Fibroblast of villous mesenchyme (primary cell): ENCODE measurements at regions not wholly inside any gene's neighbourhood (a gene's known extent, or its start where the extent isn't known, plus 50 kb on each side); places are given as distances from the start of the nearest gene placed in this dataset.
"Not testable (repeated sequence)": the region's sequence is repeated elsewhere in the genome, so short reads cannot be mapped to it uniquely, and the experiment has no call there.

ENCODE experiments used
- DNase-seq: peaks from one replicate; pipeline ENCODE4 v3.0.0-alpha.2; 2010; ENCODE audit warnings: low read depth
- H3K4me3 ChIP-seq: 2 replicates; pipeline ENCODE4 v1.5.1; 2011; ENCODE audit warnings: low read depth, mild to moderate bottlenecking, low read length
- TF ChIP-seq, protein P1 (sequence below): IDR thresholded peaks from 2 replicates; pipeline ENCODE4 v1.5.1; 2012; ENCODE audit warnings: low read depth, mild to moderate bottlenecking, low read length; ENCODE audit not compliant: insufficient read depth

DNA sequence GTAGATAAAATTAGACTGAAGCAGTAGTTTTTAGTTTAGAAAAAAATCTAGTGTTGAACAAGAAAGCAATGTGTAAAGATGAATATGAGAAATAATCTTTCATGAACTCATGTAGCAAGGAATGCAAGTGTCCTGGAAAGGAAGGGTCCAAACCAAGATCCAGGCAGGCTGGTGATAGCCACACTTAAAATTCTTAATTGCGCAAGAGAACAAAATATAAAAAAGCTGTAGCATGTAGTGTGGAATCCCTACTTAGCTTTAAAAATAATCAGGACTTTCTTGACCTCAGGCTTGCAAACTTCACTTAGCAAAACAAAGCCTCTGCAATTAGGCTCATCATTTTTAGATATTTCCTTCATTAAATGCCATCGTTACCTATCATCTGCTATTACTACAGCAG lies 2186.1 kb upstream of the RAG2 start:
- no peak for DNase-seq
- TF ChIP-seq, protein P1, sequence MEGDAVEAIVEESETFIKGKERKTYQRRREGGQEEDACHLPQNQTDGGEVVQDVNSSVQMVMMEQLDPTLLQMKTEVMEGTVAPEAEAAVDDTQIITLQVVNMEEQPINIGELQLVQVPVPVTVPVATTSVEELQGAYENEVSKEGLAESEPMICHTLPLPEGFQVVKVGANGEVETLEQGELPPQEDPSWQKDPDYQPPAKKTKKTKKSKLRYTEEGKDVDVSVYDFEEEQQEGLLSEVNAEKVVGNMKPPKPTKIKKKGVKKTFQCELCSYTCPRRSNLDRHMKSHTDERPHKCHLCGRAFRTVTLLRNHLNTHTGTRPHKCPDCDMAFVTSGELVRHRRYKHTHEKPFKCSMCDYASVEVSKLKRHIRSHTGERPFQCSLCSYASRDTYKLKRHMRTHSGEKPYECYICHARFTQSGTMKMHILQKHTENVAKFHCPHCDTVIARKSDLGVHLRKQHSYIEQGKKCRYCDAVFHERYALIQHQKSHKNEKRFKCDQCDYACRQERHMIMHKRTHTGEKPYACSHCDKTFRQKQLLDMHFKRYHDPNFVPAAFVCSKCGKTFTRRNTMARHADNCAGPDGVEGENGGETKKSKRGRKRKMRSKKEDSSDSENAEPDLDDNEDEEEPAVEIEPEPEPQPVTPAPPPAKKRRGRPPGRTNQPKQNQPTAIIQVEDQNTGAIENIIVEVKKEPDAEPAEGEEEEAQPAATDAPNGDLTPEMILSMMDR, result no peak
- no peak overlapping the region for H3K4me3 ChIP-seq

DNA sequence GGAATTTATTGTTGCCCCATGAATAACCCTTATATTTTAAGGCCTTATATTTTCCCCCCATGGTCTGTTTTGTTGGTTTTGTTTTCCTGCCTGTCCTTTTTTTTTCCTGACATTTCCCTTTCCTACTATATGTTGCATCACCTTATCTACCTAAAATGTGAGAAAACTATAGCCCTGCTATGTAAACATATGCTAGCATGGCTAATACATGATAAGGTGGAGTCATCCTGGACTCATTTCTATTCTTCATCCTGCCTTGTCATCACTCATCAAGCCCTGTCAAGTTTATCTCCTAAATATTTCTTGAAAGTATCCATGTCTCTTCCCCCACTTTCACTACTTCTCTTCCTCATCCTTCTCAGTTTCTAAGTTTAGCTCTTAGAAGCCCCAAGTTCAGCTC lies 2168.8 kb upstream of the RAG2 start:
- no peak for DNase-seq
- H3K4me3 ChIP-seq, result no peak overlapping the region
- TF ChIP-seq, protein P1, result no peak

DNA sequence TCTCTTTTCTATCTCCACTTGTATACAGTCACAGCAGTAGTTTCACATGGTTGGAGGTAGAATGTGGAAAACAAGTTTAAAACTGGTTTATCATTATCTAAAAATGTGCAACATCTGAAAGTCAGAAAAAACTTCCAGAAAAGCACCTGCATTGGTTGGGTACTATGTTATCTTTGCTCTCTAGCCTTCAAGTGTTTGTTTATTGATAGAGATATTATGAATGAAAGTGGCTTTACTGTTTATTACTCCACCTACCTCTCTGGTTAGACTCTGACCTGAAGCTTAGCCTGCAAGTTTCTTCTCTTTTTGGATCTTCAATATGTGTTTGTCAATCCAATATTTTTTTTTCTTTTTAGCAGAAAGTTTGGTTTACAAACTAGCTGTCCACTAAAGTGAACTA lies 2161.4 kb upstream of the RAG2 start:
- TF ChIP-seq, protein P1, result no peak
- H3K4me3 ChIP-seq, result no peak overlapping the region
- DNase-seq, result no peak

DNA sequence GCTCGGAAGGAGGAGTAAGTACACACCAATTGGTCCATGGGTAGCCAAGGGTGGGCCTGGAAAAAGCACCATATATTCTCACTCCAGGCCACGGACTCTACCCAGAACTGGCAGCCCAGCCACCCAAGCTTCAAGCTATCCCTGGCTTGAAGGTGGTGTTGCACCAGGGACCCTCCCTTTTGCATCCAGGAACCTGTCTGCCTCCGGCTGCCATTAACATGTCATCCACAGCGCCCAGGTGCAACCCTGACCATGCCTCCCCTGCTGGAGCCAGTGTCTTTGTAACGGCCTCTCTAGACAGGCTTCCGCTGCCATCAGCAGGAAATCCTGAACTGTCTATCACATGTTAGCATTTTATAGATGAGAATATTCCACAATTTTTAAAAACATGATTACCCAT lies 2158.5 kb upstream of the RAG2 start:
- no peak for DNase-seq
- no peak overlapping the region for H3K4me3 ChIP-seq
- TF ChIP-seq, protein P1, result no peak

DNA sequence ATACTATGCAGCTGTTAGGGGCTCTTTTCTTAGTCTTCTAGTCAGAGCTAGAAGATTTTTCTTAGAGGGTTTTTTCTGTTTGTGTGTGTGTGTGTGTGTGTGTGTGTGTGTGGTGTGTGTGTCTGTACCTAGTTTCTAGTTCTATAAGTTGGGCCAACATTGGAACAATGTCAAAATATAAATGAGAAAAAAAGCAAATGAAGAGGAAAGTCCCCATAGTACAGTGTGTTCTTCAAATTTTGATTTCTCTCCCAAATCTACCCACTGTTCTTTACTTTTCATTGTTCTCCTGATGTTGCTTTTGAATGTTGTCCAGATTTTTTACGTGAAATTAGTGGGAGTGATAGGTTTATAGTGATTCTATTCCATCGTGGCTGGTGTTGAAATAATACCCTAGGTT lies 2153.4 kb upstream of the RAG2 start:
- no peak for DNase-seq
- no peak overlapping the region for H3K4me3 ChIP-seq
- TF ChIP-seq, protein P1, result no peak

DNA sequence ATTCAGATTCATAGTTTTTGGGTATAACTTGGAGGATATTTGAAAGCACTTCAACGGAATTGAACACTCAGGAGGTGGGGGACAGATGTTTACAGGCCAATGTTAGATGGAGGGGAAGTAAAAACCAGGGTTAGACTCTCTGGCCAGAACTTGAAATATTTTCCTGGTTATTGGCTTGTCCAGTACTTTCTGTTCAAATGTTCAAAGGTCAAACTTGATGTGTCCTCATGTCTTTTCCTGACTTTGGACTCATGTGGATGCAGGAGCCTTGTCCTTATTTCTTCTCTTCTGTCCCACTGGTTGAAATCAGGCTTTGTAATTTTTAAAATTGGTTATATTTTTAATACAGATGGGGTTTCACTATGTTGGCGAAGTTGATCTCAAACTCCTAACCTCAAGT lies 2148.5 kb upstream of the RAG2 start:
- DNase-seq, H3K4me3 ChIP-seq: not testable (repeated sequence)

DNA sequence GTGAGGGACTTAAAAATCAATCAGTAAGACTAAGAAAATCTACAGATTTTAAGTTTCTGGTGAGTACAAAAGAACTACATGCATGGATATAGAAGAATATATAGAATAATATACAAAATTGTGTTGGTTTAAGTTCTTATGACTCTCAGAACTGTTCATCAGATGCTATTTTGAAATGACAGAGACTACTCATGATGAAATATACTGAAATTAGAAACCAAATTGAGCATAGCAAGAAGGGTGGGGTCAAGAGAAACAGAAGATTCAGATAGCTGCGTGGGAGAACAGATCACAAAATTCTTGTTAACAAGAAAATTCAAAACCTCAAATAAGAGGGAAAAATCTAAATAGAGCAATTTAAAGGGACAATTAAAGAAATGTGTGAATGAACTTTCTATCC lies 2125.3 kb upstream of the RAG2 start:
- TF ChIP-seq, protein P1, result no peak
- H3K4me3 ChIP-seq, result no peak overlapping the region
- no peak for DNase-seq
